DMS53 (cell line): ENCODE measurements at regions not wholly inside any gene's neighbourhood (a gene's known extent, or its start where the extent isn't known, plus 50 kb on each side); places are given as distances from the start of the nearest gene placed in this dataset.

Source experiments
- DNase-seq: peaks from one replicate; lab custom pipeline; 2025; lab: John Stamatoyannopoulos, UW

GRCh38 chr14:89600950-89601826, 184.2 kb upstream of the FOXN3 start:
- no peak for DNase-seq

DNA sequence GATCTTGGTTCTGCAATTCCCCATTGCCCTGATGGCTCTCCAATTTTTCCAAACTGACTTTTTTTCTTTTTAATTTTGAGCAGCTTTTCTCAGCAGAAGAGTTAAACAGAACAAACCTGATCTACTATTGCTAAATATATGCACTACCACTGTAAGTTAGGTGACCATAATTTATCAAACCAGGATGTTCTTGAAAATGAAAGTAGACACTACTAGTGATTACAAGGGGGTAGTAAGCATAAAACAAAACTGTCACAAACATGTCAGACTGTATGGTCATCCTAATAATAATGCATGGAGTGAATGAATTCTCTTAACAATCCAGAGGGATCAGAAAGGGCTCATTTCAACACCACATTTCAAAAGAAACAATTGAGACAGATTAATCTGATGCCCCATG, 183.0 kb upstream of the FOXN3 start:
- no peak for DNase-seq

- peak; percentile 29 for DNase-seq
These were observed 181.6 kb upstream of the FOXN3 start for GRCh38 chr14:89598548-89599186.

DNA sequence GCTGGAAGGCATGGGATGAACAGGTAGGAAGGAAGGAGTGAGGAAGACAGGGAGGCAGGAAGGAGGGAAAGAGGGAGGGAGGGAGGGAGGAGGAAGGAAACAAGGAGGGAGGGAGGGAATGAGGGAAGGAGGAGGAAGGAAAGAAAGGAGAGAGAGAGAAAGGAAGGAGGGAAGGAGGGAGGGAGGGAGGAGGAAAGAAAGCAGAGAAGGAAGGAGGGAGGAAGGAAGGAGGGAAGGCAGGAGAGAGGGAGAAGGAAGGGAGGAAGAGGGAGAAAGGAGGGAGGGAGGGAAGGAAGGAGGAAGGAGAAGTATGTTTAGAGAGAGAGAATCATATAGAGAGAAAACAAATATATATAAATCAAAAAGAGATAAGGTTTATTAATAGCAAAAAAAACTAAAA, 175.9 kb upstream of the FOXN3 start:
- DNase-seq, result no peak

GRCh38 chr14:89589400-89590118, 172.5 kb upstream of the FOXN3 start:
- DNase-seq, result no peak

GRCh38 chr14:89588840-89589296, 171.8 kb upstream of the FOXN3 start:
- DNase-seq, result peak; percentile 4

DNA sequence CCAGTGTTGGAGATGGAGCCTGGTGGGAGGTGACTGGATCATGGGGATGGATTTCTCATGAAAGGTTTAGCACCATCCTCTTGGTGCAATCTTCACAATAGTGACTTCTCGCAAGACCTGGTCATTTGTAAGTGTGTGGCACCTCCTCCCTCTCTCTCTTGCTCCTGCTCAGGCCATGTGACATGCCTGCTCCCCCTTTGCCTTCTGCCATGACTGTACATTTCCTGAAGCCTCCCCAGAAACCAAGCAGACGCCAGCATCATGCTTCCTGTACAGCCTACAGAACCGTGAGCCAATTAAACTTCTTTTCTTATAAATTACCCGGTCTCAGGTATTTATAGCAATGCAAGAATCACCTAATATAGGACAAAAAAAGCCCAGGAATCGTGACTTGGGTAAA, 171.0 kb upstream of the FOXN3 start:
- no peak for DNase-seq

GRCh38 chr14:89587136-89587420, 170.0 kb upstream of the FOXN3 start:
- DNase-seq, result no peak

GRCh38 chr14:89586258-89587135, 169.5 kb upstream of the FOXN3 start:
- no peak for DNase-seq

DNA sequence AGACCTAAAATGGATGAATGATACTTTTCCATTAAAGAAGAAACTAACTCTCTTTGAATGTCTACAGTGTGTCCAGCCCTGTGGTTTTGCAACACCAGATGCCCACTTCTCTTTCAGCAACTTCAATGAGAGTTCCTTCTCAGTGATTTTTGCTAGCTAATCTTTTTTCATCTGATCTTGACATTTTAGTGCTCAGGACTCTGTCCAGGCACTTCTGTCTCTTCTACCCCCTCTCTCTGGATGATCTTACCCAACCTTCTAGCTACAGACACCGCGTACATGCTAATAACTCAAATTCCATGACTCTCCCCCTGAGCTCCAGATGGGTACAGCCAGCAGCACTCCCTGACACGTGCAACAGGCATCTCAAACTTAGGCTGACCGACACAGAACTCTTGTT, 161.1 kb upstream of the FOXN3 start:
- DNase-seq, result no peak

DNA sequence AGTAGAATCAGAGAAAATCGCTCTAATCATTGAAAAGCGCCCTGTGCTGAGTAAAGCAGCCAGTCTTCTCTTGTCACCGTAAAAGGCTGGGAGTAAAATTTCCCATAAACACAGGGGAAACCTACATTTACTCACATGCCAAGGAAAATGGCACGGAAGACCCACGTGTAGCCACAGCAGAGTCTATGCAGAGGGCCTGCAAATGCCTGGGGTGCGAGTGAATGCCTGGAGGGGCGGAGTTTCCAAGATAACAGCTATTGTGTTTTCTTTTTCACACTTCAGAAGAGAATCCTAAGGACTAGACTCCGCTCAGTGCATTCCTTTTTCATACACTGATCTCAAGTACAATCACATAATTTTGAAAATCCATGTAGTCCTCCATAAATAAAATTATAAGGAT, 159.9 kb upstream of the FOXN3 start:
- no peak for DNase-seq

DNA sequence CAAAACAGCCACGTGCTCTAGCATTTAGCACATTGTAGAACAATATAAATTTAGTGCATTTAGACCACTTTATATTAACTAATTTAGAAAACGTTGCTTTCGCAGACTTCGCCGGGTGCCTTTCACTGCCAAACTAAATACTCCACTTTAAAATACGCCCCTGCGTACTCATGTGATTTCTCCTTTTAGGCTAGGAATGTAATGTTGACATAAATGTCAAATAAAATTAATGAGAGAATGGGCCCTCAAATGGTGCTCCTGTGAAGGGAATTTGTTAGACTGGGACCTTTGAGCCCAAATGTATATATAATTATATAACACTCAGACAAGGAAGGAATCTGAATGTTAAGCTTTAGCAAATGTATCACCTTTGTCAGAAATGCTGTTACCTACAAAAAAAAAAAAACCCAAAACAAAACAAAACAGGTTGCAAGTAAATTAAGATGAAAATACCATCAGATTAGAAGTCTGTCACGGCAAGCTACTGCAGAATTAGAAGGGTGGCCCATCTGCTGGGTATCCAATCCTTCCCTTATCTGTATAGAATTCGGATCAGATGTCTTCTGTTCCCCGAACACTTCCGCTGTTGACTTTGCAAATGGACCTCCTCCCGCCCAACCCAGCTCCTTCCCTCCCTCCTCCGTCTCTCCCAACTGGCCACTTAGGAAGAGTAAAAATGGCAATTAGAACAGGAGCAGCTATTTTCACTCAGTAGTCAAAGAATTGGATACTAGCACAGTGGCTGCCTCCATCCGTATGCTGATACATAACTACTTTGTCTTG, 159.3 kb upstream of the FOXN3 start:
- DNase-seq, result no peak

- no peak for DNase-seq
These were observed 158.5 kb upstream of the FOXN3 start for GRCh38 chr14:89575386-89576061.

DNA sequence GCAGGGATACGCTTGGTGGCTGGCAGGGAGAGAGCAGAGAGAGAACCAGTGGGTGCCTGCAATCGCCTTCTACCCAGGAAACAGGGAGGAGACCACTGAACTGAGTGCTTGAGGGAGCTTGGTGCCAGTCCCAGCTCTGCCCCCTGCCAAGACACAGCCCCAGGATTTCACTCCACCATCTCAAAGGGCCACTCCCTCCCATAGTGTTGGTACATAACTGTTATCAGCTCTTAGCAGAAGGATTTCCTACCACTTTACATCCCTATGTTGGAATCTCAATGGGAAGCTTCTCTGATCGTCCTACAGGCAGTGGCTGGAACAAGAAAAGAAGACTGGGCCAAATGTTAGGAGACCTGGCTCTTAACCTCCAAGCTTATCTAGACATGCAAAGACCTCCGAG, 157.4 kb upstream of the FOXN3 start:
- DNase-seq, result no peak

GRCh38 chr14:89573399-89573657, 156.3 kb upstream of the FOXN3 start:
- DNase-seq, result no peak

DNA sequence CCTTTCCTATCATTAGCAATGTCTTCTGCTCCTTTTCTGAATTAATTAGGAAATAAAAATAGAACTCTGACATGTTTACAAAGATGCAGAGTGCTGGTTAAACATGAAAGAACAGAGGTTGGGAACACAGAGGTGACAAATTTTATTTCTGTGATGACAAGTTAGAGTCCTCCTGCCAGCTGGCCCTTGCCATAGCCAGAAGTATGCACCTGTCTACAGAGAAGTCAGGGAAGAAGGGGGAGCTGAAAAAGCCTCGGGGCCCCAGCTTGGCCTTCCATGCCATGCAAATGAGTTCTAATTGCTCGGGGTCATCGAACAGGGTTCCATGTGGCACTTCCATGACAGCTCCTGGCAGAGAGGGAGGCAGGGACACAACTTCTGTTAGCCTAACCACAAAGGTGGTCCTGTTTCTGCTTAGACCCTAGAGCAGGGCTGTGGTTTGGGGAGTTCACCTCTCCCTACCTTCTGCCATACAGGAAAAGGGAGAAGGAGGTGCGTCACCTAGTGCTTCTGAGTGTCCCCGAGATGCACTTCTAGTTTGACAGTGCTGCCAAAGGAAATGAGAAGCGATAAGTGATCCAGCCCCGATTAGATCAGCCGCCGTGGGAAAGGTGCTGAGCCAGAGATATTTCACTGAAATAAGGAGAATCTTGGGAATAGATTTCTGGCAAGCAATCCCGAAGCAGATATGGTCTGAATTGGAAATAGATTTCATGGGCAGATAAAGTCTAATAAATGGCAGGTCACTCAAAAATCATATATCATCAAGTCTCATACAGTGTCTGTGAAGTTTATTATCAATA, 155.8 kb upstream of the FOXN3 start:
- DNase-seq, result no peak

DNA sequence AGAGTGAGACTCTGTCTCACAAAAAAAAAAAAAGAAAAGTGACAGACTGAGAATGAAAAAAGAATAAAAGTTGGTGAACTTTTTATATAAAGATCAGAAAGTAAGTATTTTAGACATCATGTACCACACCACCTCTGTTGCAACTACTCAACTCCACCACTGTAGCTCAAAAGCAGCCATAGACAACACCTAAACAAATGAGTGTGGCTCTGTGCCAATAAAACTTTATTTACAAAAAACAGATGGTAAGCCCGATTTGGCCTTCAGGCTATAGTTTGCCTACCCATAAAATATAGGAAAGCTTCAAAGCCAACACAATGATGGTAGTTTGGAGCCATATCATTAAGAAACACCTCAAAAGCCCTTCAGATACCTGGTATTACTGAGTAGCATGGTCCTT, 154.5 kb upstream of the FOXN3 start:
- DNase-seq, result no peak

GRCh38 chr14:89566644-89567415, 149.8 kb upstream of the FOXN3 start:
- DNase-seq, result no peak

DNA sequence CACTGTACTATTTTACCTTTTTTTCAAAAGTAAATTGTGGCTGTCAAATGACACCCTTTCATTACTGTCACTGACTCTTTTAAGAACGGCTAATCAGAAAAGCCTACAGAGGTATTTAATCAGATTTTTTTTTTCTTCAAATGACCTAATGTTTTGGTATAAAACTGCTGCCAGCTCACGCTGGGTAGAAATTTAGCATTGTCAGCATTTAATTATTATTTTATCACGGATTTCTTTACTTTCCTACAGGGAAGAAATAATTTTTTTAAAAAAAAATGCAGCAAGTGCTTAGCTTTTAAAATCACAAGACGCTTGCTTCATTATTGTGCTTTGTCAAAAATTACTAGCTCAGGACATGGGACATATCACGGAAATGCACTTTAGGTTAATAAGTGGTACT, 149.1 kb upstream of the FOXN3 start:
- DNase-seq, result no peak
